ENCODE measurements at regions not wholly inside any gene's neighbourhood (a gene's known extent, or its start where the extent isn't known, plus 50 kb on each side); places are given as distances from the start of the nearest gene placed in this dataset.

DNA sequence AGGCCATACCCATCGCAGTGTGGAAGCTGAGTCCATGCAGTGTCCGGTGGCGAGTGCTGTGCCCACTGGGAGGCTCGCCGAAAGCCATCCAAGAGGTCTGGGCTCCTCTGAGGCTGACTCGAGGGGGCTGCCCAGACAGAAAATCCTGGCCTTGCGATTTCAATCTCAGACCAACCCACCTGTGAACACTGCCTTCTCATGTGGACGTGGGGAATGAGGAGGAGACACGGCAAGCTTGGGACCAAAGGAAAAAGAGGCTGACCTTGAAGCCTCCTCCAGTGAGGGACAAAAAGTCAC, 157.2 kb upstream of the AFDN start:
- H3K9me3 ChIP-seq (replicated peaks; ENCODE audit: control insufficient read depth, insufficient read depth, low read length), result no peaks in the 10 kb centered on the region
- H3K36me3 ChIP-seq (ENCODE audit: control insufficient read depth in 2 of 2, extremely low read depth in 1 of 2, insufficient read depth in 2 of 2, low read length in 2 of 2), result no peaks in the 10 kb centered on the region
- H3K27ac ChIP-seq (ENCODE audit: insufficient read depth, low read depth, low read length), result no peak overlapping the region
- no peaks in the 10 kb centered on the region for H3K4me1 ChIP-seq (ENCODE audit: control insufficient read depth, extremely low read depth, insufficient read depth, low read length)
- no peaks in the 10 kb centered on the region for H3K9me1 ChIP-seq (replicated peaks; ENCODE audit: control insufficient read depth, extremely low read depth, insufficient read depth, low read length)
- no peak overlapping the region for H3K4me3 ChIP-seq (replicated peaks in 1 of 3; ENCODE audit: insufficient read depth in 1 of 3, low read depth in 1 of 3, low read length in 3 of 3)
- BruUV-seq (replicated peaks), result no TSS peak
- H3K27me3 ChIP-seq (ENCODE audit: control insufficient read depth in 2 of 2, insufficient read depth in 2 of 2, low read length in 2 of 2), result no peaks in the 10 kb centered on the region
- DNase-seq (ENCODE audit: low read depth, low spot score), result no peak
- intact Hi-C loops (cut with micrococcal nuclease), result no loop called here
- no peak overlapping the region for H3K4me2 ChIP-seq (ENCODE audit: insufficient read depth, low read length)
- dilution Hi-C loops (cut with MboI; ENCODE audit: extremely low pct_ligation_motif_present, low sequenced_read_pairs), result no loop called here
- TF ChIP-seq MYC (IDR thresholded peaks at IDR 0.05; ENCODE audit: low read depth, low read length) (no peak), MAX (IDR thresholded peaks at IDR 0.05; ENCODE audit: insufficient read depth, insufficient read length) (no peak), JUN (IDR thresholded peaks at IDR 0.05; ENCODE audit: borderline replicate concordance, insufficient read depth, insufficient read length, low read depth) (no peak), FOS (IDR thresholded peaks at IDR 0.05; ENCODE audit: borderline replicate concordance, insufficient read depth, low read length) (no peak), POLR2AphosphoS5 (IDR thresholded peaks at IDR 0.05; ENCODE audit: insufficient read depth, low read depth, low read length) (no peak), POLR2A (IDR thresholded peaks at IDR 0.05; ENCODE audit: low read depth, low read length) (no peak), GATA2 (IDR thresholded peaks at IDR 0.05; ENCODE audit: insufficient read depth, insufficient read length, low read depth, low read length) (no peak), EZH2 (IDR thresholded peaks at IDR 0.05; ENCODE audit: borderline replicate concordance, low read depth, low read length, severe bottlenecking) (no peak)
- TF ChIP-seq, protein P1, sequence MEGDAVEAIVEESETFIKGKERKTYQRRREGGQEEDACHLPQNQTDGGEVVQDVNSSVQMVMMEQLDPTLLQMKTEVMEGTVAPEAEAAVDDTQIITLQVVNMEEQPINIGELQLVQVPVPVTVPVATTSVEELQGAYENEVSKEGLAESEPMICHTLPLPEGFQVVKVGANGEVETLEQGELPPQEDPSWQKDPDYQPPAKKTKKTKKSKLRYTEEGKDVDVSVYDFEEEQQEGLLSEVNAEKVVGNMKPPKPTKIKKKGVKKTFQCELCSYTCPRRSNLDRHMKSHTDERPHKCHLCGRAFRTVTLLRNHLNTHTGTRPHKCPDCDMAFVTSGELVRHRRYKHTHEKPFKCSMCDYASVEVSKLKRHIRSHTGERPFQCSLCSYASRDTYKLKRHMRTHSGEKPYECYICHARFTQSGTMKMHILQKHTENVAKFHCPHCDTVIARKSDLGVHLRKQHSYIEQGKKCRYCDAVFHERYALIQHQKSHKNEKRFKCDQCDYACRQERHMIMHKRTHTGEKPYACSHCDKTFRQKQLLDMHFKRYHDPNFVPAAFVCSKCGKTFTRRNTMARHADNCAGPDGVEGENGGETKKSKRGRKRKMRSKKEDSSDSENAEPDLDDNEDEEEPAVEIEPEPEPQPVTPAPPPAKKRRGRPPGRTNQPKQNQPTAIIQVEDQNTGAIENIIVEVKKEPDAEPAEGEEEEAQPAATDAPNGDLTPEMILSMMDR (IDR thresholded peaks at IDR 0.05; ENCODE audit: extremely low read depth in 1 of 2, insufficient read depth in 1 of 2, low read depth in 1 of 2, low read length in 2 of 2), result no peak
- no peak overlapping the region for H3K9ac ChIP-seq (replicated peaks; ENCODE audit: extremely low read depth, insufficient read depth, low read length)
- H4K20me1 ChIP-seq (replicated peaks; ENCODE audit: control insufficient read depth, extremely low read depth, insufficient read depth, low read length), result no peaks in the 10 kb centered on the region
- no peak for FAIRE-seq
- ChIA-PET POLR2A (no interaction called here), CTCF (no interaction called here)
- H2AFZ ChIP-seq (ENCODE audit: low read depth, low read length), result no peak overlapping the region
- no peaks in the 10 kb centered on the region for H3K79me2 ChIP-seq (ENCODE audit: control insufficient read depth, insufficient read depth, low read length)

Data from endothelial cell of umbilical vein (primary cell).